HTR-8/SVneo (cell line): ENCODE measurements at regions not wholly inside any gene's neighbourhood (a gene's known extent, or its start where the extent isn't known, plus 50 kb on each side); places are given as distances from the start of the nearest gene placed in this dataset.
"Not testable (repeated sequence)": the region's sequence is repeated elsewhere in the genome, so short reads cannot be mapped to it uniquely, and the experiment has no call there.

Experiments used
- DNase-seq: peaks from one replicate; pipeline ENCODE4 v3.0.0; 2011; ENCODE audit warnings: low spot score, mixed read lengths; ENCODE audit not compliant: insufficient read length
- FAIRE-seq: peaks from 2 replicates; lab custom pipeline; 2011; peaks lifted over from hg19 to GRCh38; lab: Jason Lieb, UNC

DNA sequence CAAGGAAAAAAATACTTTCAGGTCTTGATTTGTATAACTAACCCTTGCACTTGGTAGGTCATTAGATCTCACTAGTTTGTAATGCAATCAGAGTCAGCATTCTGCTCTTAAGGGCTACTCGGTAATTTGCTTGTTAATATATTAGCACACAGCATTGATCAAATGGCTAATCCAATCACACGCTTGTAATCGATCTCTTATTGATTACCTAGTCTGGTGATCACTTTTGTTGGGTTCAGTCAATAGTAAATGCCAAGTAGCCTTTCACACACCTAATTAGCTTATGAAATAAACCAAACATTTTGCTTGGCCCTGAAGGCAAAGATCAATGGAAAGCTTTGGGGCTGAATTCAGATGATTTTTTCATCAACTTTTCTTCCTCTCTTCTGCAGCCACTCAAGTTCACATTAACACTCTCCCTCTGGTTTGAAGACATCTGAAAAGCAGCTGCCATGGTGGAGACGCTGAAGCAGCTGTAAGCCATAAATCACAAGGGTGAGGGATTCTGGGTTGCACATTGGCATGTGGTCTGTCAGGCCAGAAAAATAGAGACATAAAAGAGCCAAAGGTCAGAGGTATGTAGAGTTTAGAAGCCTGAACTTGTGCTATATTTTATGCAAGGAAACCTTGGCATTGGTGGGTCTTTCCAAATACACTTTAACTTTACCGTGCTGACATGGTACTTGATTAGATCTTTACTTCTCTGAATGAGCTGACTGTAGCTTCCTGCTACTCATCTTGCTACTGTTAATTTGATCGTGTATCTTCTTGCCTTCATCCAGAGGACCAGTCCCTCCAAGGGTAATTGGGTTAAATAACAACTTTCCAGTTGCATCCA is 234.4 kb downstream of the SIM1 start:
- DNase-seq (no peak), FAIRE-seq (no peak)

DNA sequence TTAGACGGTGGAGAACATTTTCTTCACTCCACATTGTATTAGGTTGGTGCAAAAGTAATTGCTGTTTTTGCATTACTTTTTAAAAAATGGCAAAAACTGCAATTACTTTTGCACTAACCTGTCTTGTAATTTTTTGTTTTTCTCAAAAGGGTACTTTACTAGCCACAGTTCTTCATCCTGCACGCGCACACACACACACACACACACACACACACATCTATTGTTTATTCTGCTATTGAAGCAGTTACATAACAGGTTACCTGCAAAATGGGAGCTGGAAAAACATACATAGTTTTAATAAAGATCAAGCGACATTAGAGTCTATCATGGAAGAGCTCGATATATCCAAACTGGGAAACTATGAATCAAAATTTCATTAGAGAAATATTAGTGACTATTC is 235.2 kb downstream of the SIM1 start:
- FAIRE-seq (no peak), DNase-seq (no peak)

DNA sequence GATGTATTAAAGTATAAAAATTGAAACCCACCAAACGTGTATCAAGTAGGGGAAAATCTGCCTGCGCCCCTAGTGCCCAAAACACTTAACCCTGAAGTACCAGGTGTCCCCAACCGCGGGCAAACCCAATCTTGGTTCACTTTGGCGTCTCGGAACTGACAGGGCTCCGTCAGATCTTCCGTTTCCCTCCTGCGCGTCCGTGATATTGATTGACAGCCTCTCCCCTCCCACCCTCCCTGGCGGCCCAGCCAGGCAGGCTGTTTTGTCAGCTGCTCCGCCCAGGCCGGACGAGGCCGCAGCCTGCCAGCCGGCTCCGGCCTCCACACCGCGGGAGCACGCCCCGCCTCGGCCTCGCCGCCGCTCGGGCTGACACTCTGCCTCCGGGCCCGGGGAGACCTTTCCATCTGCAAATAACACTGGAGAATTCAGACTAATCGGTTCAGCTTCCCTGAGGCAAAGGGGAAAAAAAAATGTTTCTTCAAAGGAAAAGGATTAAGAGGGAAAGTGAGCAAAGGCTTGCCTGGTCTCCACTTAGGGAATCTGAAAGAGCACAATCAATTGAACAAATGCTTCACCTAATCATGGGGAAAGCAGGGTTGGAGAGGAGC is 234.9 kb upstream of the MCHR2 start:
- DNase-seq (peak; percentile 53), FAIRE-seq (peak; percentile 80)

DNA sequence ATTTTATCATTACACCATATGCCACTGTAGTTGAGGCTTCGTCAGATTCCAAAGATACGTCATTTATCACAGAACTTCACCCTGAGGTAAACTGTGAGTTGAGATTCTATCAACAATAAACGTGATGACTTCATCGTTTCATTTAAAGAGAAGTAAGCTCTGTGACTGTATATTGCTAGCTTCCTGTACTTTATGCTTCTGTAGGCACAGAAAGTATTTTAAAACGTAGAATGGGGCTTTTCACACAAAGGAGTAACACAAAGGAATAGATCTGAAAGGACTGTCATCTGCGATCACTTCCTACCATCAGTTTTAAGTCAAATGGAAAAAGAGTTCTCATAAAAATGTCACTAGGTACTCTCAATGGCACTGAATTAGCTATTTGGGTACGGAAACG is 234.4 kb upstream of the MCHR2 start:
- FAIRE-seq, result no peak
- no peak for DNase-seq

DNA sequence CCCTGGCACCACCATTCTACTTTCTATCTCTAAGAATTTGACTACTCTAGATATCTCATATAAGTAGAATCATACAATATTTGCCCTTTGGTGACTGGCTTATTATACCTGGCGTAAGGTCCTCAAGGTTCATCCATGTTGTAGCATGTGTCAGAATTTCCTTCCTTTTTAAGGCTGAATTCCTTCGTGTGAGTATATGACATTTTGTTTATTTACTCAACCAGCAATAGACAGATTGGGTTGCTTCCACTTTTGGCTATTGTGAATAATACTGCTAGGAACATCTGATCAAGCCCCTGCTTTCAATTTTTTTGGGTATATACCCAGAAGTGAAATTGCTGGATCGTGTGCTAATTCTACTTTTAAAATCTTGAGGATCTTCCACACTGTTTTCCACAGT is 232.8 kb upstream of the MCHR2 start:
- FAIRE-seq (no peak), DNase-seq (no peak)

DNA sequence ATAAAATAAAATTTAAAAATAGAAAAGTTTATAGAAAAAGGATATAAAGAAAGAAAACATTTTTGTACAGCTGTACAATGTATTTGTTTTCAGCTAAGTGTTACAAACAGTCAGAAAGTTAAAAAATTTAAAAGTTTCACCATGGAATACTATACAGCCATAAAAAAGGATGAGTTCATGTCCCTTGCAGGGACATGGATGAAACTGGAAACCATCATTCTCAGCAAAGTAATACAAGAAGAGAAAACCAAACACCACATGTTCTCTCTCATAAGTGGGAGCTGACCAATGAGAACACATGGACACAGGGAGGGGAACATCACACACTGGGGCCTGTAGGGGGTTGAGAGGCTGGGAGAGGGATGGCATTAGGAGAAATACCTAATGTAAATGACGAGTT is 229.9 kb upstream of the MCHR2 start:
- DNase-seq, FAIRE-seq: not testable (repeated sequence)

DNA sequence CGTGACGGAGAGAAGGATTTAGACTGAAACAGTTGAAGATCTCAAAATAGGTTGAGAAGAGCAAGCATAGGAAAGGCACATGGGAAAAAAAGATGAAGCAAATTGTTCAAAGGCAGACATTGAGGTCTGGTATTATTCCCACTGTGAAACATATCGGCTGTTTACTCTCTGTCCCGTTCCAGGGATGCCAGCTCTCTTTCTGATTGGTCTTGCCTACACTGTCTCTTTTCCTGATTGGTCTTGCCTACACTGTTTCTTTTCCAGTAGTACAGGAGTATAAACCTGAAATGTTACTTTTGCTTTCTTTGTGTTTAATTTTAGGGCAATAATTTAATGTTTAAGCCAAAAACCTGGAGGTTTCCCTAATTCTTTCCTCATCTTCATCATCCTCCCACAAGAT is 226.5 kb upstream of the MCHR2 start:
- no peak for FAIRE-seq
- no peak for DNase-seq

DNA sequence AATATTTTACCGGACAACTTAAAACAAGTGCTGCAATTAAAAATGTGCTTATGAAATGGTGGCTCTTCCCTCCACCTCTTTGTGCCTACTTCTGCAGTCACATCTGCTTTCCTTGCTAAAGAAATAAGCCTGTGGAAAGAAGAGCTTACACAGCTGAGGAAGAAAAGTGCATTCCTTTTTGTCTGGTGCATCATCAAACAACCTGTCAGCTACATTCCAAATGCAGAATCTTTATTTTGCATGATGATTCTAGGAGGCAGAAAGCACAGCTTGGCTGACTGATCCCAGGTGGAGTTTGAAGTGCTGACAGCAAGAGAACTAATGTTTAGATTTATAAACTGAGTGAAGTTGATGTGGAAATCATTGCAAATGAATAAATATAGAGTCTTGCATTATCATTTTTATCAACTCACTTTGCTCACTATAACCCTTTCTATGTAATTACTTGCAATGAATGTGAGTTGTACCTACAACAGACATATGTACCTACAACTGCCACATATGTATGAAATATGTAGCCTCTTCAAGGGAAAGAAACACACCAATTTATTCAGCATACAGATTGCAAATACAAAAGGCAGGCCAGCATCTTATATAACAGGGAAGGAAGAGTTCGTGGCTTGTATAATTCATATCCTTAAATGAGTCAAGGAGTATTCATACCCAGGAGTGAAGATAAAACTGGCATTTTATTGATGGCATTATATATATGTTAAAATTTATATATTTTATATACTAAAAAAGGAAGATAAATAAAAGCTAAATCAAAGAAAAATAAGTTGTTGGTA is 223.4 kb upstream of the MCHR2 start:
- FAIRE-seq, result no peak
- DNase-seq, result no peak

DNA sequence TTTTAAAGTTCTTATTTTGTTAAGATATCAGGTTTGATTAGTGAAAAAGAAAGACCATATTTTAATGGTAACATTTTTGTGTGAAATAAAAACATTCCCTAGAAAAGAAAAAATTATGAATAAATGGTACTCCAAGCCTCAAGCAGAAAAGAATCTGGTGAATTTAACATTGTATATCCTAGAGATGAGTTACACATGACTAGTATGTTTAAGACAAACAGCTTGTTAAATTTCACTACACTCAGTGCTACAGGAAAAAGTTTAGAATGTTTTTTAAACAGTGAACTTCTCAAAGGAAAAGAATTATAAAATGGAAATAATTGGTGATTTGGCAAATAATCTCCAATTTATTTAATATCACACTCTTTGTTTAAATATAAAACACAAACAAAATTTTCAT is 222.7 kb upstream of the MCHR2 start:
- FAIRE-seq (no peak), DNase-seq (no peak)

DNA sequence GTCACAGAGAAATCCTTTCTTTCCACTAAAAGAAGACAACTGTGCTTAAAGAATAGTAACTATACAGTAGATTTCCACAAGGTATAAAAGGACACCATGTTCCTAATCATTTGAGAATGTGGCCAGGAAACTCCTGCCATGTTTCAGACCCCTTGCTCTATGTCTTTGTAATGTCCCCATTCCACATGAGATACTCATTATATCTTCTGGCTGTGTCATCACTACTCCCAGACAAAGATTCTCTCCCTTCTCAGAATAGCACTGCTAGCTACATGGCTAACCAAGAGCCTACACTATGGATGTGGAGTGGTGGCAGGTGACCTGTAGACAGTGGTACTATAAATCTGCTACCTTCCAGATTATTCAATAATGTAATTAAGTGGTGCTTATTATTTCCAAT is 218.1 kb upstream of the MCHR2 start:
- DNase-seq (no peak), FAIRE-seq (no peak)

DNA sequence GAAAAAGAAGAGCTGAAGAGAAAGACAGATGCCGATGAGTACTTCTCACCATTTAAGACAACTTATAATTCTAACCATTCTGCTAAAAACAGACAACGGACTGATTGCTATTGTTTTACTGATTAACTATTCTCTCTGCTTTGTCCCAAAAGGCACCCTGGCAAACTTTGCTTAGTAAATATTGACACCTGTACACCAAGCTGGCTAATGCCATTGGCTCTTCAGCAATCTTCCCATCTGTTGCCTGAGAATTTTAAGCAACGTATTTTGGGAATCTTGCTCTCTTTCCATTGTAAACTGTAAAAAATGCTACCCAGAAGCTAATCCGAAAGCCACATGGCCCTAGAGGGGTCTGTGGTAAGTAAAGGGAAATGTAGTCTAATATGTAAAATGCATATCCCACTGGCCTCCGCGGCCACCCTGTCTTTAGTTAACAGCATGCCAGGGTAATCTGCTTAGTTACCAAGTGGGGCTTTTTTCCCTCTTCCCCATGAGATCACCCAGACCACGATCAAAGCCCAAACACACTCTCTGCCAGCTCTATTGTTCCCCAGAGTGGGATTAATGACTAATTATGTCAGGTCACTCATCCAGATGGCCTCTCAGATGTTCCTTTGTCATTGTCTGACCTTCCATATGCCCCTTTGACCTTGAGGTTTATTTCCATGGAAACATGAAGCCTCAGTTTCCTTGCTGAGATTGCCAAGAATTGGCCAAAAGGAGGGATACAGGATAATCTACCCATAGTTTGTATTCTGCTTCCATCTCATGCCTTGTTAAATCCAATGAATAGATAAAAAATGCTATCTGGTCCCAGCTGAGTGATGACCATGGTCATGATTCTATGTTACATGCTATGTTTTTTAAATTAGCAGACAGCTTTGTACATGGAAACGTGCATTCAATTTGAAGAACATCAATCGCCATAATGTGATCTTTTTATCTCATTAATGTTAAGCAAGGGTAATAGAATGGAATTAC is 216.4 kb upstream of the MCHR2 start:
- FAIRE-seq, result no peak
- no peak for DNase-seq

DNA sequence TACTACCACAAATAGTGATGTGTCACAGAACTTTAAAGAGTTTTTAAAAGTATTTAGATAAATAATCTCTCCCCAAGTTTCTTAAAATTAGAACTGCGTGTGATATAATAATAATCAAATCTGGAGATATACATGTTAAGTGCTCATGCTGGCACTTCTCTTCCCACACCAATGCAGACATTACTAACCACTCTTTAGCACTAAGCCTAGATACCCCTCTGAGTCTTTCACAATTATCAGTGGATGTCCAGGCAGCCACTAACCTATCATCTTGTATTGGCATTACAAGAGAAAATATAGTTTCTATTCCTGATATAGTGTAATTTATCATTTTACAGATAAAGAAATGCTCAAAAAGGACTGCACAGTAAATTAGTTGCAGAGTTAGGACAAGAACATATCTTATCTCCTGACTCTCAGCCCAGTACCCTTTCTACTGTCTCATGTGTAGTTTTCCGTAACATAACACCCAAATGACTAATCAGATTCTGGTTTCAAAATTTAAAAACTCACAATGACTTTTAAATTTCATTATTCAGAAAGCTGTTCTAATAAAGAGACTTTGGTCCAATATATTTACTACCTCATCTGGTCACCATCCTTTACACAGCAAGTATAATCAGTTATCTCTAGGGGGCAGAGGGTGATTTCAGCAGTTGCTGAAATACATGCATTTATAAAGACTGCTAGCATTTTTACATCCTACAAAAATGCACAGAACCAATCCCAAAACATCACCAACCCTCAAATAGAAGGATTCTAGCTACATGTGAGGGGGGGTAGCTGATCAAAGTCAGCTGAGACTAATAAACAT is 215.5 kb upstream of the MCHR2 start:
- FAIRE-seq, result no peak
- DNase-seq, result no peak

DNA sequence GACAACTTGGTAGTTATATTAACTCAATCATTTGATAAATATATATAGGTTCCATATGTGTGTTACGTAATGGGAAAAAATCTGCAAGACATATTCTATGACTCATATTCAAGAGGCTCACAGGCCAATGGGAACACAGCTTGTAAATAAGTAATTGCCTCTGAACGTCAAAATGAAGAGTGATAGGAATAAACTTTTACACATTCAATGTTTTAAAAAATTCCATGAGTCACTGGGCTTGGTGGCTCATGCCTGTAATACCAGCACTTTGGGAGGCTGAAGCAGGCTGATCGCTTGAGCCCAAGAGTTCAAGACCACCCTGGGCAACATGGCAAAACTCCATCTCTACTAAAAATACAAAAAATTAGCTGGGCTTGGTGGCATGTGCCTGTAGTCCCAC is 209.4 kb upstream of the MCHR2 start:
- FAIRE-seq, result no peak
- peak; percentile 60 for DNase-seq

DNA sequence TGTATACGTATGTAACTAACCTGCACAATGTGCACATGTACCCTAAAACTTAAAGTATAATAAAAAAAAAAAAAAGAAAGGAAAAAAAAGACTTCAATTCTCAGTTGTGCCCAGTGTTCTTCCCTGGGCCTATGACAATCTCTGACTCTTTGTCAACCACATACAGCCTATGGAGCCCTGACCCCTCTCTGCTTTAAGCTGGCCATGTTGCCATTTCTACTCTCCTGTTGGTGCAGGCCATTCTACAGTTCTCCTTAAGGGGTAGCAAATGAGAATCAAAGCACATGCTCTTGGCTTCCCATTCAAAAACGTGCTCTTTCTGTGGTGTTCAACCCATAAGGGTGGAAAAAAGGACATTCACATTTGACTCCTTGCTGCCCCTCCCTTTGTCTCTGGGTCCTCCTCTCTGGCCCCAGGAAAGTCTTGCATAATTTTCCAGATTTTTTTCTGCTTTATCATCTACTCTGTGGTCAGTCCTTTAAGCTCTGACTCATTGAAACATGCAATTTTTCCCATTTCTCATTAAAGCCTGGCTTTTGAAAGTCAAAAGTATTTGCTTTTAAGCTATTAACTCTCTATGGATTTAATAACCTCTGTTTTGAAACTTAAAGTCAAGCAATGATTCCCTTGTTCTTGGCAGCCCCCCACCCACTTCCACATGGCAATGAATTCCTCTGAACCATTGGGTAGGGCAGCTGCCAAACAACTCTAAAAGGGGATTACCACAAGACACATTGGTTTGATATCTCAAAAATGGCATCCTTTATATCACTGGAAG is 208.6 kb upstream of the MCHR2 start:
- DNase-seq (peak; percentile 69), FAIRE-seq (peak; percentile 60)

DNA sequence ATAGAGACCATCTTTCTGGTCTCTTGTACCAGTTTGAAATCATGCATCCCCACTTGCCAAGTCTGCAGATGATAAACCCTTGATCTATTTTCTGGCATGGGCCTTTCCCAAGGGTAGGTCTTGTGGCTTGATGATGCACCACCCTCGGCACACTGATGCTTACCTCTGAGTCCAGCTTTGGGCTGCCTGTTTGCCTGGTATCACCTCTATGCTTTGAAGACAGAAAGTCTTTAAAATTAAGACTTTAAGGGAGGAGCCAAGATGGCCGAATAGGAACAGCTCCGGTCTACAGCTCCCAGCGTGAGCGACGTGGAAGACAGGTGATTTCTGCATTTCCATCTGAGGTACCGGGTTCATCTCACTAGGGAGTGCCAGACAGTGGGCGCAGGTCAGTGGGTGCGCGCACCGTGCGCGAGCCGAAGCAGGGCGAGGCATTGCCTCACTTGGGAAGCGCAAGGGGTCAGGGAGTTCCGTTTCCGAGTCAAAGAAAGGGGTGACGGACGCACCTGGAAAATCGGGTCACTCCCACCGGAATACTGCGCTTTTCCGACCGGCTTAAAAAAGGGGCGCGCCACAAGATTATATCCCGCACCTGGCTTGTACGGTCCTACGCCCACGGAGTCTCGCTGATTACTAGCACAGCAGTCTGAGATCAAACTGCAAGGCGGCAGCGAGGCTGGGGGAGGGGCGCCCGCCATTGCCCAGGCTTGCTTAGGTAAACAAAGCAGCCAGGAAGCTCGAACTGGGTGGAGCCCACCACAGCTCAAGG is 202.4 kb upstream of the MCHR2 start:
- FAIRE-seq, DNase-seq: not testable (repeated sequence)

DNA sequence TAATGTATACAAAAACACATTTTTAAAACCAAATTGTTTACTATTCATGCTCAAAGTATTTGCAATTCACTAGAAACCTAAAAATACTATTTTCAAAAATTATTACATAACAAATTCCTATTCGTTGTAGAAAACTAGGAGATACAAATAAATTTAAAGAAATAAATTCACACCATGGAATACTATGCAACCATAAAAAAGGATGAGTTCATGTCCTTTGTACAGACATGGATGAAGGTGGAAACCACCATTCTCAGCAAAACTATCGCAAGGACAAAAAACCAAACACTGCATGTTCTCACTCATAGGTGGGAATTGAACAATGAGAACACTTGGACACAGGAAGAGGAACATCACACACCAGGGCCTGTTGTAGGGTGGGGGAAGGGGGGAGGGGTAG is 201.2 kb upstream of the MCHR2 start:
- FAIRE-seq, DNase-seq: not testable (repeated sequence)

DNA sequence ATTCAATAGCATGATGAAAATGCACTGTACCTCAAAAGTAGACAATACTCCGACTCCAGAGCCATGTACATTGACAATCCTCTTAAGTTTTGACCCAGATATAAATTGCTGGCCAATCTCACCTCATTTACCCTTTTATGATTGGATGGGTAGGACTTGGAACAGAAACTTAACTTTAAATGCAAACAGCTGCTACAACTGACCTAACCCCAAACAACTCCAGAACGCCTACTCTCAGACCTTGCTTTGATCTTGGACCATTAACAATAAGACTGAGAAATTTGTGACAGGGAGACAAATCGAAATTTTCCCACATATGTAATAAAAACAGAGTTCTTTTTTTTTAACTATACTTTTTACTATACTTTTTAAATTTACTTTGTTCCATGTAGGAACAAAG is 200.5 kb upstream of the MCHR2 start:
- DNase-seq (no peak), FAIRE-seq (no peak)

DNA sequence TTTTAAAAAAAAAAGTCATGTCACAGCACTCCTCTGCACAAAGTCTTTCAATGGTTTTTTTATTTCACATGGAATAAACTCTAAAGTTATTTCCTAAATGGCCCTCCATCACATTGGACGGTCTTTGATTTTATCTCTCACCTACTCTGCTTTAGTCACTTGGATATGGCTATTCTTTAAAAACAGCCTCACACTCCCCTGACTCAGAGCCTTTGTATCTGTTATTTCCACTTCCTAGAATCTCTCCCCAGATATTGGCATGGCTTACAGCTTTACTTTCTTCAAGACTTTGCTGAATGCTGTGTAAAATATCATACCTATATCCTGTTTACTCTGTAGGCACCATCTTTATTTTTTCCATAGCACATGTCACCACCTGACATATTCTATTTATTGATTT is 194.7 kb upstream of the MCHR2 start:
- FAIRE-seq, result no peak
- no peak for DNase-seq
